Neural progenitor cell (in vitro differentiated cells): ENCODE measurements at regions not wholly inside any gene's neighbourhood (a gene's known extent, or its start where the extent isn't known, plus 50 kb on each side); places are given as distances from the start of the nearest gene placed in this dataset.

ENCODE experiments used
- DNase-seq: peaks from one replicate; pipeline ENCODE4 v3.0.0-alpha.2; 2016; ENCODE audit warnings: low spot score
- H2AFZ ChIP-seq: fragments of 200-600 bp; sonication (generic); replicated peaks from 2 replicates; pipeline ENCODE4 v1.6.1; 2016; ENCODE audit warnings: antibody characterized with exemption
- H3F3A ChIP-seq: fragments of 200-600 bp; sonication (generic); 2 replicates; pipeline ENCODE4 v1.6.1; 2016; ENCODE audit warnings: antibody characterized with exemption, low read depth
- H3K27ac ChIP-seq: fragments of 200-600 bp; sonication (generic); 2 replicates; pipeline ENCODE4 v1.5.1; 2016; ENCODE audit warnings: mild to moderate bottlenecking
- H3K27me3 ChIP-seq: fragments of 200-600 bp; sonication (generic); 2 replicates; pipeline ENCODE4 v1.6.1; 2016; ENCODE audit warnings: mild to moderate bottlenecking, moderate library complexity
- H3K36me3 ChIP-seq: fragments of 200-600 bp; sonication (generic); 2 replicates; pipeline ENCODE4 v1.5.1; 2016
- H3K4me1 ChIP-seq: fragments of 200-600 bp; sonication (generic); 2 replicates; pipeline ENCODE4 v1.6.1; 2016; ENCODE audit warnings: mixed run types
- H3K4me2 ChIP-seq: fragments of 200-600 bp; sonication (generic); 2 replicates; pipeline ENCODE4 v1.6.1; 2016
- H3K4me3 ChIP-seq: fragments of 200-600 bp; sonication (generic); 2 replicates; pipeline ENCODE4 v1.5.1; 2016
- H3K79me2 ChIP-seq: fragments of 200-600 bp; sonication (generic); 2 replicates; pipeline ENCODE4 v1.6.1; 2016; ENCODE audit warnings: low read depth
- H3K9ac ChIP-seq: fragments of 200-600 bp; sonication (generic); 2 replicates; pipeline ENCODE4 v1.6.1; 2016
- H3K9me3 ChIP-seq: fragments of 200-600 bp; sonication (generic); 2 replicates; pipeline ENCODE4 v1.5.1; 2016; ENCODE audit warnings: low read depth
- H4K20me1 ChIP-seq: fragments of 200-600 bp; sonication (generic); 2 replicates; pipeline ENCODE4 v1.6.1; 2016; ENCODE audit warnings: low read depth
- H3K27ac Mint-ChIP-seq: 3 replicates; pipeline ENCODE4 v1.8.0; 2021; ENCODE audit warnings: mixed read lengths
- H3K27me3 Mint-ChIP-seq: 2 replicates; pipeline ENCODE4 v1.8.0; 2022; ENCODE audit warnings: low read depth, mild to moderate bottlenecking, inconsistent platforms, moderate library complexity, mixed read lengths; ENCODE audit not compliant: insufficient read depth
- H3K36me3 Mint-ChIP-seq: 3 replicates; pipeline ENCODE4 v1.8.0; 2021; ENCODE audit warnings: mixed read lengths
- H3K4me1 Mint-ChIP-seq: 3 replicates; pipeline ENCODE4 v1.8.0; 2021; ENCODE audit warnings: mixed read lengths
- H3K4me3 Mint-ChIP-seq: 3 replicates; pipeline ENCODE4 v1.8.0; 2021; ENCODE audit warnings: mild to moderate bottlenecking, moderate library complexity, mixed read lengths
- H3K9me3 Mint-ChIP-seq: 3 replicates; pipeline ENCODE4 v1.8.0; 2020; ENCODE audit warnings: mixed read lengths
- EZH2 ChIP-seq: fragments of 200-600 bp; sonication (generic); IDR thresholded peaks from 2 replicates; pipeline ENCODE4 v1.6.1; 2017; ENCODE audit warnings: antibody characterized with exemption, mild to moderate bottlenecking, moderate library complexity
- EZH2phosphoT487 ChIP-seq: fragments of 200-600 bp; sonication (generic); IDR thresholded peaks from 2 replicates; pipeline ENCODE4 v1.6.1; 2017; ENCODE audit warnings: antibody characterized with exemption
- TF ChIP-seq, protein P1 (sequence below): fragments of 200-600 bp; sonication (generic); IDR thresholded peaks from 2 replicates; pipeline ENCODE4 v1.5.1; 2017; ENCODE audit warnings: antibody characterized with exemption, mild to moderate bottlenecking

DNA sequence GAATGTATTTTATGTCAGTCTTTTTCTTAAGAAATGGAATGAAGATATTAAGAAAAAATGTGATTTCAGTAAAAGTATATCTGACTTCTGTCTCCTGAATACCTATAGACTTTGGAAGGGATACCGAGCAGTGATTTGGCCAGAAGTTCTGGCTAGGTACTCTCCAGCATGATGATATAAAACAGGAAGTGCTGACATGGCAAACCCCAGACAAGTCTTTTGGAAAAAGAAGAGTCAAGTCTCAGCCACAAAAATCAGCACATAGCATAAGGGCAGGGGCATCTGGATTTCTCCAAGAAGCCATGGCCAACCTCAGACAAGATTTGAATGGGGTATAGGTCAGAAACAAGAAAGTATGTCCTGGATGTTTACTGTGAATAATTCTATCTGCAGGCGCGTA is 643.3 kb upstream of the ARRDC4 start:
- peaks cover 3% of the 10 kb centered on the region for H3K9me3 Mint-ChIP-seq
- H3K4me1 ChIP-seq = no peaks in the 10 kb centered on the region
- peaks cover 4% of the 10 kb centered on the region for H3K27me3 Mint-ChIP-seq
- no peaks in the 10 kb centered on the region for H3K4me1 Mint-ChIP-seq
- H3K4me3 Mint-ChIP-seq = no peak overlapping the region
- H3K9me3 ChIP-seq = no peaks in the 10 kb centered on the region
- no peak overlapping the region for H3K4me2 ChIP-seq
- TF ChIP-seq EZH2 (no peak), EZH2phosphoT487 (no peak)
- TF ChIP-seq, protein P1, sequence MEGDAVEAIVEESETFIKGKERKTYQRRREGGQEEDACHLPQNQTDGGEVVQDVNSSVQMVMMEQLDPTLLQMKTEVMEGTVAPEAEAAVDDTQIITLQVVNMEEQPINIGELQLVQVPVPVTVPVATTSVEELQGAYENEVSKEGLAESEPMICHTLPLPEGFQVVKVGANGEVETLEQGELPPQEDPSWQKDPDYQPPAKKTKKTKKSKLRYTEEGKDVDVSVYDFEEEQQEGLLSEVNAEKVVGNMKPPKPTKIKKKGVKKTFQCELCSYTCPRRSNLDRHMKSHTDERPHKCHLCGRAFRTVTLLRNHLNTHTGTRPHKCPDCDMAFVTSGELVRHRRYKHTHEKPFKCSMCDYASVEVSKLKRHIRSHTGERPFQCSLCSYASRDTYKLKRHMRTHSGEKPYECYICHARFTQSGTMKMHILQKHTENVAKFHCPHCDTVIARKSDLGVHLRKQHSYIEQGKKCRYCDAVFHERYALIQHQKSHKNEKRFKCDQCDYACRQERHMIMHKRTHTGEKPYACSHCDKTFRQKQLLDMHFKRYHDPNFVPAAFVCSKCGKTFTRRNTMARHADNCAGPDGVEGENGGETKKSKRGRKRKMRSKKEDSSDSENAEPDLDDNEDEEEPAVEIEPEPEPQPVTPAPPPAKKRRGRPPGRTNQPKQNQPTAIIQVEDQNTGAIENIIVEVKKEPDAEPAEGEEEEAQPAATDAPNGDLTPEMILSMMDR = no peak
- H4K20me1 ChIP-seq = peaks cover 31% of the 10 kb centered on the region
- H3K36me3 ChIP-seq = peaks cover 4% of the 10 kb centered on the region
- H3K27ac Mint-ChIP-seq = no peak overlapping the region
- DNase-seq = no peak
- H3F3A ChIP-seq = no peaks in the 10 kb centered on the region
- no peak overlapping the region for H3K9ac ChIP-seq
- peaks cover 51% of the 10 kb centered on the region for H3K79me2 ChIP-seq
- H3K27me3 ChIP-seq = no peaks in the 10 kb centered on the region
- H2AFZ ChIP-seq = no peak overlapping the region
- no peaks in the 10 kb centered on the region for H3K36me3 Mint-ChIP-seq
- no peak overlapping the region for H3K27ac ChIP-seq
- no peak overlapping the region for H3K4me3 ChIP-seq

DNA sequence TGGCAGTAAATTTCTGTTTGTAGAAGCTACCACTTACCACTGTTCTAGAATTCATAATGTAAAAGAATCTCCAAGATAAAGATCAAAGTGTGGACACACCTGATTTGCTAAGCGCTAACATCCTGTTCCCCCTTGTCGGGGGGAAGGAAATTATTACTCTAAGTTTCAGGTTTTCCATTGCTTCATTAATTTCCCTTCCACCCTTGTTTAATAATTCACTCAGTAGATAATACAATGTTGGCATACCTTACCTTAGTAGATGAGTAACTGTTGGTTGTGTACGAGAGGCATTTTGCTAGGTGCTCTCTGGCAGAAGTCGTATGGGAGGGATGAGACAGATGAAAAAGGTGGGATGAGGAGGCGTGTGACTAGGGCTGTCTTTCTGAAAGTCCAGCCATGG is 641.2 kb upstream of the ARRDC4 start:
- no peak overlapping the region for H3K4me3 ChIP-seq
- H3K79me2 ChIP-seq = peaks cover 51% of the 10 kb centered on the region
- H3K9ac ChIP-seq = no peak overlapping the region
- H2AFZ ChIP-seq = no peak overlapping the region
- H3K27ac ChIP-seq = no peak overlapping the region
- H3F3A ChIP-seq = no peaks in the 10 kb centered on the region
- H3K36me3 ChIP-seq = peaks cover 4% of the 10 kb centered on the region
- H3K4me2 ChIP-seq = no peak overlapping the region
- H3K9me3 Mint-ChIP-seq = peaks cover 3% of the 10 kb centered on the region
- H3K9me3 ChIP-seq = no peaks in the 10 kb centered on the region
- no peak overlapping the region for H3K4me3 Mint-ChIP-seq
- no peak overlapping the region for H3K27ac Mint-ChIP-seq
- no peaks in the 10 kb centered on the region for H3K4me1 ChIP-seq
- no peaks in the 10 kb centered on the region for H3K36me3 Mint-ChIP-seq
- DNase-seq = no peak
- no peaks in the 10 kb centered on the region for H3K4me1 Mint-ChIP-seq
- H3K27me3 ChIP-seq = no peaks in the 10 kb centered on the region
- TF ChIP-seq EZH2phosphoT487 (no peak), EZH2 (no peak)
- TF ChIP-seq, protein P1 = no peak
- peaks cover 16% of the 10 kb centered on the region for H4K20me1 ChIP-seq
- peaks cover 4% of the 10 kb centered on the region for H3K27me3 Mint-ChIP-seq

DNA sequence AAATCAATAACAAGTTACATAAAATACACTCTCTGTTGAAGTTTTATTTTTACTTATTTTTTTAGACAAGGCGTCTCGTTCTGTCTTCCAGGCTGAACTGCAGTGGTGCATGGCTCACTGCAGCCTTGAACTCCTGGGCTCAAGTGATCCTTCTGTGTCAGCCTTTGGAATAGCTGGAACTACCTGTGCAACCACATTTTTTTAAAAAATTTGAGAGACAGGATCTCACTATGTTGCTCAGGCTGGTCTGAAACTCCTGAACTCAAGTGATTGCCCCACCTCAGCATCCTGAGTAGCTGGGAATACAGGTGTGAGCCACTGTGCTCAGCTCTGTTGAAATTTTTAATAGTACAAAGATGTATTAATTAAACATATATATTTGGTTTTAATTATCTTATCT is 614.3 kb upstream of the ARRDC4 start:
- H3F3A ChIP-seq = no peaks in the 10 kb centered on the region
- Mint-ChIP-seq H3K27me3 (no peaks in the 10 kb centered on the region), H3K36me3 (no peaks in the 10 kb centered on the region), H3K4me1 (no peaks in the 10 kb centered on the region), H3K4me3 (no peak overlapping the region), H3K9me3 (peaks cover 3% of the 10 kb centered on the region), H3K27ac (no peak overlapping the region)
- H3K4me3 ChIP-seq = no peak overlapping the region
- H3K27me3 ChIP-seq = no peaks in the 10 kb centered on the region
- TF ChIP-seq, protein P1 = no peak
- TF ChIP-seq EZH2phosphoT487 = no peak
- no peak for TF ChIP-seq EZH2
- no peaks in the 10 kb centered on the region for H3K36me3 ChIP-seq
- H3K27ac ChIP-seq = no peak overlapping the region
- no peak for DNase-seq
- H2AFZ ChIP-seq = no peak overlapping the region
- no peak overlapping the region for H3K9ac ChIP-seq
- no peaks in the 10 kb centered on the region for H3K9me3 ChIP-seq
- no peak overlapping the region for H3K4me2 ChIP-seq
- peaks cover 10% of the 10 kb centered on the region for H4K20me1 ChIP-seq
- peaks cover 4% of the 10 kb centered on the region for H3K79me2 ChIP-seq
- peaks cover 6% of the 10 kb centered on the region for H3K4me1 ChIP-seq
